NAMALWA (cell line): ENCODE measurements at regions not wholly inside any gene's neighbourhood (a gene's known extent, or its start where the extent isn't known, plus 50 kb on each side); places are given as distances from the start of the nearest gene placed in this dataset.
A peak's percentile ranks its signal among the peaks of the same experiment; 100 is the strongest.
"Not testable (repeated sequence)": the region's sequence is repeated elsewhere in the genome, so short reads cannot be mapped to it uniquely, and the experiment has no call there.

Experiments
- DNase-seq: peaks from one replicate; pipeline ENCODE4 v3.0.0-alpha.2; 2015; ENCODE audit warnings: low spot score

GRCh38 chr6:119726912-119727311 is 377.4 kb upstream of the MAN1A1 start:
- not testable (repeated sequence) for DNase-seq

DNA sequence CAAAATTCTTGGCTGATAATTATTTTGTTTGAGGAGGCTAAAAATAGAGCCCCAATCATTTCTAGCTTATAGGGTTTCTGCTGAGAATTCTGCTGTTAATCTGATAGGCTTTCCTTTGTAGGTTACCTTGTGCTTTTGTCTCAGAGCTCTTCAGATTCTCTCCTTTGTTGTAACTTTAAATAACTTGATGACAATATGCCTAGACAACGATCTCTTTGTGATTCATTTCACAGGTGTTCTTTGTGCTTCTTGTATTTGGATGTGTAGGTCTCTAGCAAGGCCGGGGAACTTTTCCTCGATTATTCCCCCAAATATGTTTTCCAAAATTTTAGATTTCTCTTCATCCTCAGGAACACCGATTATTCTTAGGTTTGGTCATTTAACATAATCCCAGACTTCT is 376.5 kb upstream of the MAN1A1 start:
- DNase-seq = no peak

DNA sequence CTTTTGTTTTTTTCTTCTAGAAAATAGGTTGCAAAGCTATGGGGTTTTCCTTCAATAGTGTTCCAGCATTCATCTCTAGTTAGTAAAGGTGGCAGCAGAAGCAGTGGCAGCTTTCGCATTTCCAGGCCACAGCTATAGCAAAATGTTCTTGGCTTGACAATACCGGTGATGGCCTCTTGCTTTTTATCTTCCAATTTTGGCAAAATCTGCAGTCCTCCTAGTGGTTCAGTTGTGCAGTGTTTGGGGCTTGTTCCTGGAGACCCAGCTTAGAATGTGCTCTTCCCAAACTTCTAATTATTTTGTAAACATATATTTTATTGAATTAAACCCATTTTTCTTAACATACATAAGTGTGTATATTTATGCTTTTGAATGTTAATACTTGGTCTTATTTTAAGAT is 370.6 kb upstream of the MAN1A1 start:
- DNase-seq = peak; percentile 55

- no peak for DNase-seq
Measured at GRCh38 chr6:119717942-119718341, 368.4 kb upstream of the MAN1A1 start.

DNA sequence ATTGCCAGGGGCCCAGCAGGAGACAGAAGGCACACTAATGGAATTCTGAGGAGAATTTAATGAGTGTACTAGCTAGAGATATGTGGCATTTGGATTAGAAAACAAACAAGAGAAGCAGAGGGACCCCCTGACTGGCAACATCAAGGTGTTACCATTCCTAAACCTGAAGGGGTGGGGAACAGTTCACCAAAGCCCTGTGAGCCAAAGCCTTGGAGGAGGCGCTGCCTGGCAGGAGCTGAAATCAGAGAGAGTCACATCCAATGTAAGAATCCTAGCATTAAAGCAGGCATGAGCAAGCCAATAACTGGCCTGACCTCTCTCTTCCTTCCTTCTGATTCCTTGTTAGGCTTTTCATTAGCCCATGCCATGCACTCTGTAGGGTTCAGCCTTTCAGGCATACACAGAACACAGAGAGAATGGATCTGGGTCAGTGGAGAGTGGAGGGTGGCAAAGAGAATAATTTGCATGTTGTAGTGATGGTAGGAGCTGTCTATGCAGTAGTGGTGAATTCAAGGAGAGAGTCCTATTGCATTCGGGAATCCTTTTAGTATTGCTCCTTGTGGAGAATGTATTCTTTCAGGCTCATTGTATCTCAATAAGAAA is 367.2 kb upstream of the MAN1A1 start:
- no peak for DNase-seq

DNA sequence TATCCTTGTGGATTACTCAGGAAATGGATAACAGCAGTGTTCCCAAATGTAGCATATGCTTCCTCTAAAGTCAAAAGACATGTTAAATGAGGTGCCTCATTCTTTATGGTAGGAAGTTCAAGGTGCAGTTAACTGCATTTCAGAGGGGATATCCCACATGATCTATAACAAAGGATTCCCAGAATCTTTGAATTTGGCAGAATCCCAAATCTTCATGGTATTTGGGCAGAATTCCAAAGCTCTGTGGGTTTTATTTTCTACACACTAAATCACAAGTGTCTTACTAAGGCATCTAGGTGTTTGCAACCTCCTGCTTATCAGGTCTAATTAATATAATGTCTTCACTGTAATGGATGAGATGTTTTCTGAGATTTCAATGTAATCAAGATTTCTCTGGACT is 364.3 kb upstream of the MAN1A1 start:
- DNase-seq = no peak

- DNase-seq = no peak
Measured at GRCh38 chr6:119686644-119687043, 337.1 kb upstream of the MAN1A1 start.

GRCh38 chr6:119686240-119686639 is 336.7 kb upstream of the MAN1A1 start:
- DNase-seq = no peak

- no peak for DNase-seq
Measured at GRCh38 chr6:119683671-119684070, 334.1 kb upstream of the MAN1A1 start.

DNA sequence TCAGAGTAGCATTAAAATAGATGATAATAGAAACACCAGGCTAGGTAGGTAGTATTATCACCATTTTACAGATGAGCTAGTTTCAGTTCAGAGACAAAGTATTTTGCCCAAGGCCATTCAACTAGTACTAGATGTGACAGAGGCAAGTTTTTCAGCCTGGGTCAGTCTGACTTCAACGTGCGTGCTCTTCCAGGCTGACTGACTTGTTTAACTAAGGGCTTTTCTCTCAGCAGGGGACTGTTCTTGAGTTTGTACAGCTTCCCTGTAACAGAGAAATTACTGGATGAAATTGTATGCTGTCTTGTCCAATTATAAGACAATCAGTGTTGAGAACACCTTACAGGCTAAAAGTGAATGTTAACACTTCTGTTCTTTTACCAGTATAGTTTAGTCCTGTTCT is 333.5 kb upstream of the MAN1A1 start:
- DNase-seq = no peak

DNA sequence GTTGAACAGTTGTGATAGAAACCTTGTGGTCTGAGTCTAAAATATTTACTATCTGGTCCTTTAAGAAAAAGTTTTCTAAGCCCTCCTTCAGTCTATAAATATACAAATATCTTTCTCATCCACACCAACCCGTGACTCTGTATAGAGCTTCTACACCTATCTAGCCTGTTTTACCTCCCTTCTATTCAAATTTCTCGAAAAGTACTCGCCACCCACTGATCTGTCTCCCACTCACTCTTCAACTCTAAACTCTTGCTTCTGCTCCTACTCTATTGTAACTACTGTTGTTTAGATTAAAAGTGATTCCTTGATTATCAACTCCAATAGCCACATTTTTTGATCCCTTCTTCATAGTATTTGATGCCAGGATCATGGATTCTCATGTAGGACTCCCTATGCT is 329.4 kb upstream of the MAN1A1 start:
- DNase-seq = no peak

GRCh38 chr6:119677384-119677783 is 327.8 kb upstream of the MAN1A1 start:
- no peak for DNase-seq

- DNase-seq = no peak
Measured at GRCh38 chr6:119676961-119677360, 327.4 kb upstream of the MAN1A1 start.

DNA sequence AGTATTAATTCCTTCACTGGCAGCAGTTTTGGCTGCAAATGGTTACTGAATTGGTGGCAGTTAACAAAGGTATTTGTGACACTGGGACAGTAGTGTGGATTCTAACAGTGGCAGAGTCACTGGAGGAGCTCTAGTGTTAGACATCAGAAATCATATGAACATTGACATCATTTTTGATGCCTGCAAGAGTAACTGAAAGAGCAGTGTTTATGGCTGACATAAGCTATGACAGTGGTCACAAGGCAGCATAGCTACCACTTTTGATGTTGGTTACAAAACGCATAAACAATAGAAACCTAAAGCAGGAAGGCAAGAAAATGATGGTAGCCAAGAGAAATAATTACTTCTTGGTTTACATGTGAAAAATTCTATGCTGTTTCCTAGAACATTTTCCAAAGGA is 326.7 kb upstream of the MAN1A1 start:
- DNase-seq = no peak

DNA sequence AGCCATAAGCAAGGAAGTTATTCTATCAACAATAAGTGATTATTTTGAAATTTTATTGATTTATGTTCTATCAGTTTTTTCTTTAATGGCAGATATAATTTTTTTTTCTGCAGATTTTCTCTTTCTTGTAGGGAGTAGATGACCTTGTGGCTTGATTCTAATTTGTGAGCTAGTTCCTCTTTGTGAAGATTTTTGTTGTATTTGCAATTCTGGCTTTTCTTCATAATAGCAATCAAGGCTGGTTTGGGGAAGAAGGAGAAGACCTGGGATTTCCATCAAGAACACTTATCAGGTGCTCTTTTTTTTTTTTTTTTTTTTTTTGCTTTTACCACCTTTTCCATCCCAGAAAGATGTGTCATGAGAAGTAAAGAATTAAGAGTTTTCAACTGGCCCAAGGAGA is 324.2 kb upstream of the MAN1A1 start:
- DNase-seq = no peak

GRCh38 chr6:119672725-119673124 is 323.2 kb upstream of the MAN1A1 start:
- no peak for DNase-seq

DNA sequence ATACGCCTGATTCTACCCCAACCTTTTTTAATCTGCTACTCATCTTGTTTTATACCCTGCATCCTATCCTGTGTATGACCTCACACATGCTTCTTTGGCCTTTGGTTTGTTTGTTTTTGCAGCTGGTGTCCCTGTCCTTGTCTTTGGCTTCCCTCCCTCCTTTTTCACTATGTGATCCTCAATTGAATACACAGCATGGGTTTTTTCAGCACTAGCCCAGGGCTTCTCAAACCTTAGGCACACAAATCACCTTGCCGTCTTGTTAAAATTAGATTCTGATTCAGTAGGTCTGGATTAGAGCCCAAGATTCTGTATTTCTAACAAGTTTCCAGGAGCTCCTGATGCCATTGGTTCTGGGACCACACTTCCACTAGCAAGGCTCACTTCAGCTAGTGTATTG is 321.5 kb upstream of the MAN1A1 start:
- no peak for DNase-seq

DNA sequence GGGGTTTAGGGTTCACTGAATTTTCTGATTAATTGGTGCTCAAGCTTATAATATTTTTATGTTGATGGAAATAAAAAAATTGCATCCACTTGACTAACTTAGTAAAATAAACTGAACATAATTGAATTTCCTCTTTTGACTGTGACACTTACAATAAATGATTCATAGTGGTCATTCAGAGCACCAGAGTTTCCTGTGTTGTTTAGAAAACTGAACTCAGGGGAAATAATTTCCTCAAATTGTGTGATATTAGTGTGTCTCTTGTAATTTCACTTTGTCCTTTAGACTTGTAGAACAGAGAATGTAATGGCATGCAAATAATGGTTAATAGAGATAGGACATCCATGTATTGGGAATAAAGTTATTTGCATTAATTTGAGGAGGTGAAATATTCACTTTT is 319.7 kb upstream of the MAN1A1 start:
- no peak for DNase-seq

- DNase-seq = not testable (repeated sequence)
Measured at GRCh38 chr6:119665432-119665831, 315.9 kb upstream of the MAN1A1 start.

GRCh38 chr6:119661628-119662027 is 312.1 kb upstream of the MAN1A1 start:
- DNase-seq = no peak

DNA sequence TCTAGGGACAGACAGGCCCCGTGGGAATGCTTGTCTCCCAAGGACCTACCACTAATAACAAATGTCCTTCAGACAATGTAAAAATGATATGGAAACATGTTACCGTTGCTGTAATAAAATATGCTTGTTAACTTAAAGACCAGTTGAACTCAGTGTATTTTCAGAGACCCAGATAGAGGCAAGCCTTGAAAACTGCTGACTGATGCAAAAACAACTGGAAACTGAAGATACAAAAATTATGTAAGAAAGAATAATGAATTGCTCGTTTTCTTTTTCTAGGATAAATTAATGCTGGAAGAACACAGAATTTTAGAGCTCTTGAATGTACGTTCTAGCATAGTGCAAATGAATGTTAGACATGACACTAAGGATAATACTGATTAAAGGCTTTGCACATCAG is 311.5 kb upstream of the MAN1A1 start:
- no peak for DNase-seq

GRCh38 chr6:119658917-119659316 is 309.4 kb upstream of the MAN1A1 start:
- no peak for DNase-seq

GRCh38 chr6:119655124-119655523 is 305.6 kb upstream of the MAN1A1 start:
- DNase-seq = no peak

DNA sequence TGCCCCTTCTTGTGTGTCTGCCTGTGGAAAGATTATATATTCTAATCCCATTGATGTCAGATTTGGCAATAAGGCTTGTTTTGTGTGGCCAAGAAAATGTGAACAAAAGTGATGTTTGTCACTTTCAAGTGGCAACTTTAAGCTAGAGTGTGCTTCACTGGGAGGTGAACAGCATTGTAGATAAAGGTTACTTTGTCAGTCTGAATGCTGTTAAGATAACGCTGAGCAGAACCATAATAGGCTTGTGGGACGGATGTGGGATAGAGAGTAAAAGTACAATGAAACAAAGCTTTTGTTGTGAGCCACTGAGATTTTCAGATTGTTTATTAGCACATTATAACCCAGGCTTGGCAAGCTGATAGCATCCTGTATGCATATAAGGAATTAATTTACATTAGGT is 303.8 kb upstream of the MAN1A1 start:
- no peak for DNase-seq

- no peak for DNase-seq
Measured at GRCh38 chr6:119649531-119649930, 300.0 kb upstream of the MAN1A1 start.
